Stimulated activated naive CD8-positive, alpha-beta T cell treated with anti-CD3 and anti-CD28 coated beads, Interleukin-15, amount 100 ng/mL, for 72 hours (primary cell): ENCODE measurements at regions not wholly inside any gene's neighbourhood (a gene's known extent, or its start where the extent isn't known, plus 50 kb on each side); places are given as distances from the start of the nearest gene placed in this dataset.

ENCODE experiments used
- ATAC-seq: fragments of 150-1000 bp; cut with Tn5 transposase; 2 replicates; pipeline ENCODE4 v1.10.0; 2021; ENCODE audit warnings: mild to moderate bottlenecking, moderate library complexity
- DNase-seq, 2 donors: peaks; one replicate each; pipeline ENCODE4 v3.0.0; 2021 to 2022
- H3K27ac Mint-ChIP-seq, 2 donors: one replicate each; pipeline ENCODE4 v1.8.0; 2022; ENCODE audit warnings: mild to moderate bottlenecking in 2 of 2, mixed read lengths in 2 of 2, moderate library complexity in 2 of 2
- H3K27me3 Mint-ChIP-seq: one replicate; pipeline ENCODE4 v1.8.0; 2022; ENCODE audit warnings: mixed read lengths
- H3K4me1 Mint-ChIP-seq: one replicate; pipeline ENCODE4 v1.8.0; 2022; ENCODE audit warnings: mild to moderate bottlenecking, mixed read lengths
- H3K4me3 Mint-ChIP-seq, 2 donors: one replicate each; pipeline ENCODE4 v1.8.0; 2022; ENCODE audit warnings: mild to moderate bottlenecking in 2 of 2, mixed read lengths in 2 of 2, moderate library complexity in 1 of 2
- H3K9me3 Mint-ChIP-seq, 2 donors: one replicate each; pipeline ENCODE4 v1.8.0; 2022; ENCODE audit warnings: mixed read lengths in 2 of 2

DNA sequence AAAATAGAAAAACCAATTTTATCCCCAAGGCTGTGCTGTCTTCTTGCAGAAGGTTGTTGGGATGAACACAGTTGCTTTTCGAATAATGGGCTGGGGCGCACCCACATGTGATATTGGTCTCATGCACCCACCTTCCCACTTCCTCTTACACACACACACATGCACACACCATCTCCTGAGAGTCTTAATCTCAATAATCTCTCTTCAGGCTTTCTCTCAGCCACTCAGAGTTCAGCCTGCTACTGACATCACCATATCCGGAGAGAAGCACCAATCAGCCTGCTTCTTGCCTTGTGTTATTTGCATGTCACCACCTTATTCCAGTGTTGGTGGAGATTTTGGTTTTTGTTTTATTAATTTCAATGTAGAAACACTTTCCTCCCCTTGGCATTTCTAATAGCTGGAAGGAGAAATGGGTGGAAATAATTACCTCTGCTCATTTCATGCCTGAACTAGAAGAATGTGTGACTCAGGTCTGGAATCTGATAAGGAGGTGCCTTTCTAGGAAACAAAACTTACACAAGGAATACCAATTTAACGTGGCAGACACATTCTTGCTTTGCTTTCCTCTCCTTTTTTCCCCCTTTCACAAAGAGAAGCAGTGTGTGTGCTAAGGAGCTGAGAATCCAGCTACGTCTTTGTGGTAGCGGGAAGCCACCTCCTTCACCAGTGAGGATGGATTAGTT, 400.2 kb downstream of the MID1IP1 start:
- no peak overlapping the region for H3K27ac Mint-ChIP-seq
- no peak for DNase-seq
- peaks cover 83% of the 10 kb centered on the region for H3K4me1 Mint-ChIP-seq
- no peaks in the 10 kb centered on the region for H3K9me3 Mint-ChIP-seq
- no peak overlapping the region for H3K4me3 Mint-ChIP-seq
- H3K27me3 Mint-ChIP-seq: no peaks in the 10 kb centered on the region
- peak; percentile 29 for ATAC-seq

DNA sequence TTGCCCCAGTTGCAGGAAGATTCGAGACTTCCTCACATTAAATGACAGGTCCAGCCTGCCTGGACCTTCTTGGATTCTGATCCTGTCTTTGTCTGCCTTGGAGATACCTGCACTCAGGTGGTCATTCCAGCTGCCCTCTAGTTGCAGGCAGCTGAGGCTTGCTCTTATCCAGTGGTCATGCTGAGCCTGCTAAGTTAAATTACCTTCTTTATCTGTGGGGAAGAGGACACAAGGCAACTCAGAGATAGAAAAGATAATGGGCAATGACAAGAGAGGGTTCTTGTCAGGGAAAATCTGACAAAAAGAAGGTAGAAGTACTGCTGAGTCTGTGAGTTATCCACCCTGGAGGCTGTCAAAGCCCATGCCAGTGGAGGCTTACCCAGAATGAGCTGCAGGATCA, 401.4 kb downstream of the MID1IP1 start:
- no peak for ATAC-seq
- Mint-ChIP-seq H3K4me3 (no peak overlapping the region), H3K9me3 (no peaks in the 10 kb centered on the region), H3K4me1 (peaks cover 74% of the 10 kb centered on the region), H3K27me3 (no peaks in the 10 kb centered on the region), H3K27ac (no peak overlapping the region)
- DNase-seq: no peak

DNA sequence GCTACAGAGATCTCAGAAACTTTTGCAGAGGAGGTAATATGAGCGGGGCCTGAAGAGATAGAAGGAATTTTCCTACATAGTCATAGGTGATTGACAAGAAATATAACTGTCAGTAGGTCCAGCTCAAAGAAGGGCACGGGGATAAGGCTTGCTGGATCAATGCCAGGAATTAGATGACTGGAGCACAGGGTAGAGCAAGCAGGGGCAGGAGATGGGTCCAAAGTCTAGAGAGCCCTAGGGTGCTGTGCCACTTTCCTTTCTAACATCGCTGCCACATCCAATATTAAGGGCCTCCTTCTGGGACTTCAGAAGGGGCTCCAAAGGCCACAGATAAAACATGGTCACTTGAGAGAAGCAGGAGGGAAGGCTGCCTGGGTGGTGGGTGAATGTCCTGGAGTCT, 402.2 kb downstream of the MID1IP1 start:
- H3K9me3 Mint-ChIP-seq: no peaks in the 10 kb centered on the region
- H3K27ac Mint-ChIP-seq: no peak overlapping the region
- H3K4me3 Mint-ChIP-seq: no peak overlapping the region
- DNase-seq: no peak
- ATAC-seq: no peak
- H3K27me3 Mint-ChIP-seq: no peaks in the 10 kb centered on the region
- H3K4me1 Mint-ChIP-seq: peaks cover 74% of the 10 kb centered on the region

DNA sequence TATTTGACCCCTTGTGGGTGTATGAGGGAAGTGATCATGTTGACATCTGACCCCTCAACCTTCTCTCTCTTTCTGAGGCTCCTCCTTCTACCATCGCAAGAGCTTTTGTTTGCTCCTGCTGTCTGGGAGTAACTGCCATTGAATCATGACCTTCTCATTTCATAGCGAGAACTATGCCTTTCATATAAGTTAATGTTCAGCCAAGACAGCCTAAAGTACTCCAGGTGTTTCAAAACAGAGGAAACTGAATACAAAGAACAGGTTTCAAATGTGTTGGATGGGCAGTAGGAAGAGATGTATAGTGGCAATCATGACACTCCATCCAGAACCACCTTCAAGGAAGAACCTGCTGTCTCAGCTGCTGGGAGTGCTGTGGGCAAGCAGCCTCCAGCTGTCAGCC, 403.1 kb downstream of the MID1IP1 start:
- peaks cover 71% of the 10 kb centered on the region for H3K4me1 Mint-ChIP-seq

DNA sequence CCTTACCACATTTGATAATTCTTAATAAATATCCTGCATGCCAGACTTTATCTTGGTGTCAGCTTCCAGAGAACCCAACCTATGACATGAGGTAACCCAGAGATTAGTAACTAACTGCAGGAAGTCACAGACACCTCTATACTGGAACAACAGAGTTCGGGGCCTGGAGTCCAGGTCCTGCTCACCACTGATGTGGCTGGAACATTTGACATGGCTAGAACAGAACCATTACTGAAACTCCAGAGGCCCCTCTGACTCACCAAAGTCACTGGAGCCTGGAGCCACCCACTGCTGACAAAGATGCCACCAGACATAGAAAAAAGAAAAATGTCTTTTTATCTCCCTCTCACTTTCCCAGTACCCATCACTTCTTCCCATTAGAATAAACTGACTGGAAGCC, 403.7 kb downstream of the MID1IP1 start:
- peaks cover 65% of the 10 kb centered on the region for H3K4me1 Mint-ChIP-seq
- H3K4me3 Mint-ChIP-seq: peak overlapping the region; percentile 66 to 68

More for the DNA sequence above, 403.1 kb downstream of the MID1IP1 start:
- ATAC-seq: no peak
- Mint-ChIP-seq H3K9me3 (no peaks in the 10 kb centered on the region), H3K27ac (peak overlapping the region; percentile 14 to 68), H3K4me3 (peak overlapping the region; percentile 9 to 68), H3K27me3 (no peaks in the 10 kb centered on the region)
- no peak for DNase-seq

DNA sequence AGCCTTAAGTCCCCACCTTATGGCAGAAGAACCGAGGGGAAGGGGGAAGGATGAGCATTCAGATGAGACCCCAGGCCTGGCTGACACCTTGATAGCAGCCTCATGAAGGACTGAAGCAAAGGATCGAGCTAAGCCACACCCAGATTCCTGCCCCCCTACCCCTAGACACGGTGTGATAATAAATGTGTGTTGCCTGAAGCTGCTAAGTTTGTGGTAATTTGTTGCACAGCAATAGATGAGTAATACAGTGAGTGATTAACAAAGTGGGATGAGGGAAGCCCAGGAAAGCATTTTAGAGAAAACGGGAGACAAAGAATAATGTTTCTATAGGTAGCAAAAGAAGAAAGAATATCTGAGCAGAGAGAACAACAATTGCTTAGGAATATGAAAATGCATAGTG, 404.2 kb downstream of the MID1IP1 start:
- Mint-ChIP-seq H3K9me3 (peaks cover 0 to 7% of the 10 kb centered on the region in 2 donors), H3K27ac (peak overlapping the region; percentile 21 to 68), H3K27me3 (no peaks in the 10 kb centered on the region), H3K4me1 (peaks cover 59% of the 10 kb centered on the region), H3K4me3 (peak overlapping the region; percentile 66 to 68)
- DNase-seq (no peak), ATAC-seq (peak; percentile 36)

More for the DNA sequence above, 403.7 kb downstream of the MID1IP1 start:
- ATAC-seq (peak; percentile 98), DNase-seq (peak; percentile 41 to 63)
- H3K27ac Mint-ChIP-seq: peak overlapping the region; percentile 68 to 94
- H3K9me3 Mint-ChIP-seq: peaks cover 0 to 3% of the 10 kb centered on the region in 2 donors
- H3K27me3 Mint-ChIP-seq: no peaks in the 10 kb centered on the region

DNA sequence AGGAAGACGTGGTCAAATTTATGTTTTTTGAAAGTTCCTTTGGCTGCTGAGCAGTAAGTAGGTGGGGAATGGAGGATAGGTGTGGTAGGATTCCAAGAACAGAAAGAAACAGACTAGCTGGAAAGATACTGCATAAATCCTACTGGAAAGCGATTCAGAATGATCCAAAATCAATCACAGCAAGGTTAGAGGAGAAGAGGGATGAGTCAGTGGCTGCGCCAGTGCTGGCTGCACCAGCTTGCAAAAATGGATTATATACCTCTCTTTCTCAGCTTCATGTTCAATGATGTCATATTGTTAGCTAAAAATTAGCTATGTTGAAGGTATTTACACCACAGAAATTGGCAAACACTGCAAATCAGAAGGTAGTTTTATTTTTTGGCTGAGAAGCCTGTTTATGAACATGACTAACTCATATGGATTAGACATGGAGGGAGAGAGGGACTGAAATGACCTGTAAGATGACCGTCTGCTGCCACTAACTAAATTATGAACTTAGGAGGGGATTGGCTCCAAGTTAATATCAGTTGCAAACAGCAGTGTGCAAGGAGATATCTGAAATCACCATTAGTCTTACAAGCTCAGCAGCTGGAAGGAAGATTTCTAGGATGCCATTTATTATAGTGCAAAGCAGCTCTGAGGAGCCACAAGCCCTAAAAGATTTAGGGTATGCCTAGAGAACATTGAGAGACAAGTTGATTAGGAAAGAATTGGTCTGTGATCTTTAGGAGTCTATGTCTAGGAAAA, 405.3 kb downstream of the MID1IP1 start:
- Mint-ChIP-seq H3K27ac (no peak overlapping the region), H3K4me3 (no peak overlapping the region), H3K9me3 (peaks cover 0 to 7% of the 10 kb centered on the region in 2 donors), H3K27me3 (no peaks in the 10 kb centered on the region), H3K4me1 (peaks cover 51% of the 10 kb centered on the region)
- ATAC-seq (no peak), DNase-seq (no peak)

DNA sequence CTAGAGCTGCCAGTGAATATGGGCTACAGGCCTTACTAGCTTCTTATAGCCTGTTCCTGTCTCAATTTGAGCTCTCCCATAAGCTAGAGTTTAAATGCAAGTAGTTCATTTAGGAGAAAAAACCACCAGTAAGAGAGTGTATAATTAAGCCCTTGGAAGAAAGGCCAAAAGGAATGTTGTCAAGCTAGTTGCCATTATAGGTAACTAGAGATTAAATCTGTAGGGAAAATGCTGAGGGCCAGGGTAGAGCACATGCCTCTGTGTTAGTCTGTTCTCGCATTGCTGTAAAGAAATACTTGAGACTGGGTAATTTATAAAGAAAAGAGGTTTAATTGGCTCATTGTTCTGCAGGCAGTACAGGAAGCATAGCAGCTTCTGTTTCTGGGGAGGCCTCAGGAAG, 410.2 kb downstream of the MID1IP1 start:
- Mint-ChIP-seq H3K27me3 (no peaks in the 10 kb centered on the region), H3K4me1 (peaks cover 12% of the 10 kb centered on the region), H3K27ac (no peak overlapping the region), H3K4me3 (no peak overlapping the region), H3K9me3 (peaks cover 0 to 7% of the 10 kb centered on the region in 2 donors)
- ATAC-seq (no peak), DNase-seq (no peak)

DNA sequence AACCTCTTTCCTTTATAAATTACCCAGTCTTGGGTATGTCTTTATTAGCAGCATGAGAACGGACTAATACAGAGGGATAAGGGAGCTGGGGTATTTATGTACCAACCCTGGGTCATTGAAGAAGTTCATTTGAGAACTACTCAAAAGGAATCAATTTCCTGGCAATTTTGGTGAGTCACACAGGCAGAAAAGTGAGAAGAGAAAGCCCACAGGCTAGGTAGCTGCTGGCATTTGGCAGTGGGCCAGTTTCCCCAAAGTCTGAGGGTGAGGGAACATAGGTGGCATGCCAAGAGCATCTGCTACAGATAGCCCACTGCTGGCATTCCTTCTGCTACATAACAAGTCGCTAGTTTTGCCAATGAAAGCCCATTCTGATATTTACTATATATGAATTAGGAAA, 411.2 kb downstream of the MID1IP1 start:
- Mint-ChIP-seq H3K4me1 (peaks cover 12% of the 10 kb centered on the region), H3K27me3 (no peaks in the 10 kb centered on the region), H3K4me3 (no peak overlapping the region), H3K27ac (no peak overlapping the region), H3K9me3 (peaks cover 0 to 7% of the 10 kb centered on the region in 2 donors)
- ATAC-seq: no peak
- DNase-seq: peak in 1 of 2 donors; percentile 14

DNA sequence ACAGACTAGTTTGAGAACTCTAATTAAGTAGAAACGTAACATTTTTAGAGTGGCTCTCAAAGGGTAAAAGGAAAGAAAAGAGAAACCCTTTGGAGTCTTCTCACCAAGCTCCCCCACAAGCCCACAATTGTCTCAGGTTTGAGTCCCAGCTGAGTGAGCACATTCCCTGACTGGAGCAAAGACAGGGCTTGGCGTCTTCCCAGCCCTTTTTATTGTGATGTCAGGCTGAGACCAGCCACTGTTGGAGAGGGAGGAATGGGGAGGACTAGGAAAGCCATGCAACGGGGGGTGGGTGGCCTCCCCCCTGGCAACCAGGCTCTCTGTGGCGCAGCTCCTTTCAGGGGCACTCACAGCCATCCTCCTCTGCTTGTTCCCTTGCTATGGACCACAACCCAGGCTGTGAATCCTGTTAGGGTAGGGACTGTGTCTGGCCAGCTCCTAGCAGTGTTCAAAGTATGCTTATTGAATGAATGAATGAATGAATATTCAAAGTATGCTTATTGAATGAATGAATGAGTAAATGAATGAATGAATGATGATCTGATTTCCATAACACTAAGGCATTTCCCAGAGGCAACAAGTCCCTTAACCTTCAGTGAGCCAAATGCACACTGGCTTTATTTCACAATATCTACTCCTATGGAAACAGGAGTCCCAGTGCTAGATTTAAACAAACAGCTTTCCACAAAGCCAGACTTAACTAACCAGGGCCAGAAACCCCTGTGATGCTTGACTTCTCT, 413.3 kb downstream of the MID1IP1 start:
- DNase-seq (no peak), ATAC-seq (no peak)
- Mint-ChIP-seq H3K4me1 (peaks cover 17% of the 10 kb centered on the region), H3K9me3 (peaks cover 0 to 7% of the 10 kb centered on the region in 2 donors), H3K27ac (no peak overlapping the region), H3K4me3 (no peak overlapping the region), H3K27me3 (no peaks in the 10 kb centered on the region)

DNA sequence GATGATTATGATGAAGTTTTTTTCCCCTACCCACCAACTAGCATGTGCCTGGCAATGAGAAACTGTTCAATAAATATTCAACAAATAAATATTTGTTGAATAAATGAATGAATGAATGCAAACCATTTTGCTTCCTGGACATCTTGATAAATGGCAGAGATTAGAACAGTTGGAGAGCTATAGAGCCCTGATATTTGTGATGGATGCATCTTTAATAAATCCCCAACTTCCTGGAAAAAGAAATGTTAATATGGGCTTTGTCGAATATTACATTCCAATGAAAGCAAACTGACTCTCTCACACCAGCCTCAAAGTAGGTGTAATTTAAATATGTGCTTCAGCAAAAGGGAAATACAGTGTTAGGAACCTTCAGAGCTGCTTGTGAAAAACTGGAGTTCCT, 419.7 kb downstream of the MID1IP1 start:
- H3K27me3 Mint-ChIP-seq: no peaks in the 10 kb centered on the region
- peaks cover 10% of the 10 kb centered on the region for H3K4me1 Mint-ChIP-seq
- DNase-seq: no peak
- ATAC-seq: no peak
- no peak overlapping the region for H3K4me3 Mint-ChIP-seq
- no peaks in the 10 kb centered on the region for H3K9me3 Mint-ChIP-seq
- peak overlapping the region in 1 of 2 donors; percentile 90 for H3K27ac Mint-ChIP-seq

DNA sequence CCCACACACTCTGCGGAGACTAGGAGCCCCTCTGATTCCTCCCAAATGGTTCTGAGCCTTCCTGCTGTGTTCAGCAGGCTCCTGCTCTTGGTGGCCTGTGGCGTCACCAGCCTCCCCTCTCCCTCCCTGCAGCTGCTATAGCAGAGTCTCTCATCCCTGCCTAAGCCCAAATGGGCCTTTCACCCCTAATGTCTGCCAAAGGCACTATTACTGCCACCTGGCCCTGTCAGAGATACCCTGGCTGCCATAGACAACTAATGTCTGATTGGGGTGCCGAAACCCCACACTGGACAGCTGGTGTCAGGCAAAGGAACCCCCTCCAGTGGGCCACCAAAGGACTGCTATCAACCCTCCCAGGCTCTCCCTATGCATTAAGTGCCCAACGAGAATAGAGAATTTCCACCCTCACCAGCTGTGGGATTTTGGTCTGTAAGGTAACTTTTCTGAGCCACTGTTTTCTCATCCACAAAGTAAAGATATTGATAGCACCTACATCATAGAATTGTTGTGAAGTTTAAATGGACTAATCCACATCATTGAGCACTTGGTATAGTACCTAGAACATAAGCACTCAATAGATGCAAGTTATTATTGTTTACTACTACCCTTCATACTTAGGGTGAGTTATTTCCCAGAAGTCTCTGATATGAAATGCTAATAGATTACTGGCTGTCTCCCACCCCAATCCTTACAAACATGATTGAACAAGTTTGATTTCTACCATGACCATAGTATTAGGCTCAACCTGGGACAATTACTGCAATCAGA, 421.3 kb downstream of the MID1IP1 start:
- H3K27me3 Mint-ChIP-seq: no peaks in the 10 kb centered on the region

DNA sequence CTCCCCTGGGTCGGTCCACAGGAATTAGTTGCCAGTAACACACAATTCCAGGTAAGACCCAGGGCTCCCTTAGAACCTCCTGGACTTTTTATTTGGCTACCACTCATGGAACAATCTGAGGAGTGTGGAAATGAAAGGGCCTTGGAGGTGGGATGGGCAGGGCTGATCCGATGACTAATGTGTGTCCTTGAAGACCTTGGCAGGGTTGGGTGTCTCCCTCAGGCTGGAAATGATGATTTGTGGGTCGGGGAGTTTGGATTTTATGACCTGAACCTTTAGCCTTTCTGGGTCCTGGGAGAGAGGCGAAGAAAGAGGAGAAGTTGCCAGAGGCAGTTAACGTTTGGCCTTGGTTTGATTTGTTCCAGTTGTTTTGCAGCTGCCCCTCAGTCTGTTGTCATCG, 425.0 kb downstream of the MID1IP1 start:
- Mint-ChIP-seq H3K9me3 (peaks cover 0 to 2% of the 10 kb centered on the region in 2 donors), H3K27ac (no peak overlapping the region), H3K4me3 (no peak overlapping the region), H3K27me3 (no peaks in the 10 kb centered on the region), H3K4me1 (peaks cover 13% of the 10 kb centered on the region)
- DNase-seq: no peak
- no peak for ATAC-seq

More for the DNA sequence above, 421.3 kb downstream of the MID1IP1 start:
- Mint-ChIP-seq H3K4me1 (peaks cover 16% of the 10 kb centered on the region), H3K27ac (no peak overlapping the region), H3K9me3 (no peaks in the 10 kb centered on the region), H3K4me3 (no peak overlapping the region)
- ATAC-seq (no peak), DNase-seq (no peak)

DNA sequence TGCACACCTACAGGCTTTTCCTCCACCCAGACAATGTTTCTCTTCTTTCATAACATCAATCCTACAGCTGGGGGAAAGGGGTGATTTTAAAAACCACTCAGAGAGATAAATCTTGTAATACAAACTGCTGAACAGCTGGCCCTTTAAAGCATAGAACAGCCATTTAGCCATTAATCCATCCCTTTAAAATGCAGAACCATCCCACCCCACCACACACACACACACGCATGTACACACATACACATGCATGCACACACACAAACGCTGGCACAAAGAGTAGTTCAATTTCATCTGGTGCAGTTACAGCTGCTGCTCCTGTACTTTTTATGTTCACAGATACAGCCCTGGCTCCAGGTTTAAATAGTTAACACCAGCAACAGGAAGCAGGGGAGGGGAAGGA, 426.1 kb downstream of the MID1IP1 start:
- no peak overlapping the region for H3K4me3 Mint-ChIP-seq
- no peaks in the 10 kb centered on the region for H3K27me3 Mint-ChIP-seq
- ATAC-seq (no peak), DNase-seq (no peak)
- H3K27ac Mint-ChIP-seq: no peak overlapping the region
- H3K9me3 Mint-ChIP-seq: peaks cover 0 to 4% of the 10 kb centered on the region in 2 donors
- peaks cover 13% of the 10 kb centered on the region for H3K4me1 Mint-ChIP-seq

DNA sequence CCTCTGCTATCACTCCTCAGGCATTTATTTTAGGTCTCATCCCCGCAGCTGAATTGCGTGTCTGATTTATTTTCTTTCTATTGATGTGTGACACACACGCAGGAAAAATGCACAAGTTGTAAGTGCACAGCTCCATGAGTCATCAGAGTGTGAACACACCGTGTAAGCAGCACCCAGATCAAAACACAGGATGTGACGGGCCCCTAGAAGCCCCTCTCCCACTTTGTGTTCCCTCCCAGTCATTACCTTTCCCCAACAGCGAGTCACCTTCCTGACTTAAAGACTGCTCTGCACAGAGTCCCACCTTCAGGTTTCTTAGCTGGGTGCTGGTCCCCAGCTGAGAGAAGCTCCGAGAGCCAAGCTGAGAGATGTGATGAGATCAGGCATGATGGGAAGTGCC, 436.7 kb downstream of the MID1IP1 start:
- no peak for ATAC-seq
- H3K9me3 Mint-ChIP-seq: peaks cover 8 to 10% of the 10 kb centered on the region in 2 donors
- no peaks in the 10 kb centered on the region for H3K27me3 Mint-ChIP-seq
- H3K4me1 Mint-ChIP-seq: peaks cover 21% of the 10 kb centered on the region
- DNase-seq: no peak
- no peak overlapping the region for H3K4me3 Mint-ChIP-seq
- H3K27ac Mint-ChIP-seq: no peak overlapping the region
